NCI-H774 (cell line): ENCODE measurements at regions not wholly inside any gene's neighbourhood (a gene's known extent, or its start where the extent isn't known, plus 50 kb on each side); places are given as distances from the start of the nearest gene placed in this dataset.
A peak's percentile ranks its signal among the peaks of the same experiment; 100 is the strongest.

ENCODE experiments used
- DNase-seq: peaks from one replicate; lab custom pipeline; 2025; lab: John Stamatoyannopoulos, UW

DNA sequence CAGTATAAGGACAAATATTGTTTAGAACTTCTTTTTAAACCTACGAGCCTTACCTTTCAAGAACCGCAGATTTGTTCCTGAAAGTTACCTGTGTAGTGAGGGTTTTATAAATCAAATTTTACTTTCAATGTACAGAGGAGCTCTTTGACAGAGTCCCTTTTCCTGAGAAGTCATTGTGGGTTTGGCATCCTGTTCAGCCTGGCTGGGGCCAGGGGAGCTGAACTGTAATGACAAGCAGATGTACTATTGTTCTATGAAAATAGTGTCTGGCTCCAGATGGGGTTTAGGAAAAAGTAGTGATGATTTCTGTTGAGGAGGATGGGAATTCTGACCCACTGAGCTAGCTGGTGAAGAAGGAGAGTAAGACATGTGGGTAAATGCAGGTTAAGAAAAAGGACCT, 196.2 kb upstream of the PGRMC2 start:
- no peak for DNase-seq

DNA sequence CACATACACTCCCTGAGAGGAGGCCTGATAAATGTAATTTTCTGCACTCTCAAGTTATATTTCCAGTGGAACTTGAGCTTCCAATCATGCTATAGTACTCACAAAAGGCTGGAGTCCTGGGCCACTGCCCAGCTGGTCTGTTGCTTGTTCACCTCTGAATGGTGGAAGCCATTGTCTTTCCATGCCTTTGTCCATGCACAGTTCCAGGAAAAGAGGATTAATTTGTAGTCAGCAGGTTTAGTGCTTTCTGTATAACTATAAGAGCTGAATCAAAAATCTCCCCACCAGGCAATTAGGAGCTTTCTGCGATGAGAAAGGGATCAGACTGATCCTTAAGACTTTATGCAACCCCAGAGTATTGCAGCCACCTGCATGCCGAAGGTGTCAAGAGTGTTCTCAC, 195.4 kb upstream of the PGRMC2 start:
- no peak for DNase-seq

DNA sequence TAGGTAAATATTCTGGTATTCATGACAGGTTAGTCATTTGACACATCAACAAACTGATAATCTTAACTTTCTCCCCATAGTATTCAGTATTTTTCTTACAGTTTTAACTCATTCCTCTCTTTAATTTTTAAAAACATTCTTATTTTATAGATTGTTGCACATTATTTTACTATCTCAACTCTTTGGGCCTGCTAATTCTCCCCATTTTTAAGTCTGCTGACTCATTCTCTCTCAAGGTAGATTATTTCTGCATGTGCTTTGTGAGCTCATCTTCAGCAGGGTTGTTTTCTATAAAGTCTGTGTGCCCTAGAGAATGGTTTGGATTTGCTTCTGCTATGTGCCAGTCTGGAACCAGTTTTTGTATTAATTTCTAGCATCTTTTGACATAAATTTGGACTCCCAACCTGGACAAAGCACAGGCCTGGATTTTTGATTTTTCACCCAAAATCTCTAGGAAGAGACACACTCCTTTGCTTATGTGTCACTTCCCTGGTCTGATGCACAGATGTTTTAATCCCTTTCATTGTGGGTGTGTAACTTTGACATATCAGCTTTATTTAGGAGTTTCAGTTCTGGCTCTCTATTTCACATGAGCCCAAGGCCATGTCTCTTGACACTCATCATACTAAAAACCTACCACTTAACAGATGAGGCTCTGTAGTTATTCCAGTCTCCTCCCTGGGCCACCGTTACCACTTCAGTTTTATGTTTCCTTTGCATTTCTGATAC, 194.3 kb upstream of the PGRMC2 start:
- DNase-seq: no peak

DNA sequence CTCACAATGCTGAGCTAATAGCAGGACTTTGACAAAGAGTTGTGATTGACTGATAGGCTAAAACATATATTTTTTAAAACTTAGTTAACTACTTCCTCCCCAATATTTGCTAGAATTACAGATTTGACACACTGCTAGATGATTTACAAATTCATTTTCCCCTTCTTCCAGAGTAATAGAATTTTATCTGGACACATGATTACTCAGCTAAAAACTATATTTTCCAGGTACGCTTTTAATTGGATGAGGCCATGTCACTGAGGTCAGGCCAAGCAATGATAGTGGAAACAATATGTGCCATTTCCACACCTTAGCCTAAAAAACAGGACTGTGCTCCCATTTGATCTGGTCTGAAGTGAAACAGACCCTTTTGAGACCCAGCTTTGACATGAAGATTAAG, 193.3 kb upstream of the PGRMC2 start:
- no peak for DNase-seq

DNA sequence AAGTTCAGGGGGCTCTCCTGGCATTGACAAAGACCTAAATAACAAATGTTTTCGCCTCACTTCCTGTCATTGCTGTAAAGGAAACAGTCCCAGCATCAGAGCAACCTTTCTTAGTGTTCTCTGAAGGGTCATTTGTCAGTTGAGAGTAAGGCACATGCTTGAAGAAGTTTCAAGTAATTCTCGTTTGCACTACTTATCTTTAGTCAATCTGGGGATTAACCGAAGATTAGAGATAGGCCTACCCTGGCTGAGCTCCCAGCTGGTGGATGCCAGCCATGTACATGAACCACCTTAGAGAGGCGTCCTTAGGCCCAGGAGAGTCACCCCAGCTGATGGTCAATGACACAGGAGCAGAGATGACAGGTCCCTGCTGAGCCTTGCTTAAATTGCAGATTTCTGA, 189.9 kb upstream of the PGRMC2 start:
- DNase-seq: no peak

DNA sequence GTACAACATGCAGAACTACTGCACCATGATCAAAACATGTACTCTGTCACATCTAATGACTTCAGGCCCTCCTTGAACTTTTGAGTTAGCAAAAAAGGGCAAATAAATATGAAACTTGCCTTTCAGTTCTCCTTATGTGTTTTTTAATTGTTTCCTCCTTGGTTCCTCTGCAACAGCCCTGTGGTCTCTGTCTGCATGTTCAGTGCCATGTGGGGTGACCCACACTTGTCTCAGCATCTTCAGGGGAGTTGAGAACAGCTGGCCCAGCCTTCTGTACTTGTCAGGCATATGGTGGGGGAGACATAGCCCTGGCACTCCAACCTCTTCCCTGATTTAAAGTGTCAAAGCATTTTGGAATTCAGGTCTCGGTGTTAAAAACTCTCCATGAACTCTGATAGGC, 188.0 kb upstream of the PGRMC2 start:
- DNase-seq: no peak

DNA sequence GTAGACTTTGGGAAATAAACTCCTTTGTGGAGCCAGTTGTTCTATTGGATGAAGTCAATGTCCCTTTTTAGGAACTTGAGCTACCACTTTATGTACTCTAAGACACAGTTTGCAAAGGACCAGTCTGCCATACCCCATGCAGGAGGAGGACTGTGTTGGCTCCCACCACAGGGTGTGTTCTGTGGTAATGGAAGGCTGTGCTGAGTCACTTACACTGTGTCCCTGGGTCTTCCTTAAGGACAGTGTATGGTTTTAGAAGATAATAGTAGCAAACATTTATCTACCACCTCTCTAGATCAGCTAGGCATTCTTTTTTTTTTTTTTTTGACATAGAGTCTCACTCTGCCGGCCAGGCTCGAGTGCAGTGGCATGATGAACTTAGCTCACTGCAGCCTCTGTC, 184.0 kb upstream of the PGRMC2 start:
- DNase-seq: no peak

DNA sequence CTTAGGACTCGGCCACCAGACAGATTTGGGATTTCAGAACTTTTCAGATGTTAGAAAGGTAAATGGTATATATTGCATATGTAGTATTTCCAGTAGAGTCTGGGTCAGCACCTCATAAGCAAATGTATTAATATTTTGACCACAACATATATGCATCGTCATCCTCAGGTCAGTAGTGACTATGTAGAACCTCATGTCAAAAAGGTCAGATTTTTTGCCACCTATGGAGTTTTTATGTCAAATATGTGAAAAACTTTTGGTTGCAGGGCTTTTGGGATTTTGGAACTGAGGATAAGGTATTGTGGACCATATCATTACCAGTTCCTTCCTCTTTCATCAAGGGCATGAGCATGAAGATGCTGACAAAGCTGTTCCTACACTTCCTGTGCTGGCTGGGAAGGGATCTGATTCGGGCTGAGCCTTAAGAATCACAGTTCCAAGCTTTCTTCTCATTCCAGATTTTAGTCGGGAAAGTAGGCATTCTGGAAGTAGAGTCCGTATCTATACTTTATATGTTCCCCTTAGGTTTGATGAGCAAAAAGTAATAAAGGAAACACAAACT, 183.0 kb upstream of the PGRMC2 start:
- no peak for DNase-seq

DNA sequence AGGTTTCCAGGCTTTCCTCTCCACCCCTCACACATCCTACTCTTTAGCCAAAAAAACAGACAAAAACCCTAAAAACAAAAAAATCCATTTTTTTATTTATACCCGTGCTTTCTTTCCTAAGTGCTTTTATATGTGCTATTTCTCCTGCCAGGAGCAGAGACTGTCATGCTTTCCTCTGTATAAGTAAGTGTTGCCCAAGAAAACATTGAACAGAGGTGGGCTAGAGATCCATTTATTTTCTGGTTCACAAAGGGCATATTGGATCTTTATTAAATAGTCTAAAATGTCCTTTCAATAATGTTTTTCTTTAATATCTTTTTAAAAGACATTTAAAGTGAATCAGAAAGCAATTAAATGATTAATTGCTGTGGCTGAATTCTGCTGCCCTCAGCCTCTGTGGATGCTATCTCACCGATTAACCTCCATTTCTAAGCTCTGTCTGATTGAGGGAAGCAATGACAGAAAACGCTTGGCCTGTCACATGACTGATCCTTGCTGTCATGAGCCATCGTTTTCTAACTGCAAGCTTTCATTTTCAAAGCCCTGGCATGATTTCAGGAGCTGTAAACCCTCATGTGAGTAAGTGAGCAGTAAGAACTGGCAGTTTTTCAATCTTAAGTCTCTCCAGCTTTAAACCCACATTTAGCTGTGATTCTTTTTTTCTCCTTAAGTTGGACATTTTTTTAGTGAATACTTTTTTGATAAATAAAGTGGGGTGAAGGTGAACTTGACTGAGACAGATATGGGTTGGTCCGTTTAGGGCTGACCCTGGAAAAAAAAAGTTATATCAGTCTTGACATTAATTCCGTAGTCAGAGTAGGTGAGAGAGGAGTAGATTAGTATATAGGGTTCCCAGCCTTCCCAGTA, 180.7 kb upstream of the PGRMC2 start:
- DNase-seq: no peak

DNA sequence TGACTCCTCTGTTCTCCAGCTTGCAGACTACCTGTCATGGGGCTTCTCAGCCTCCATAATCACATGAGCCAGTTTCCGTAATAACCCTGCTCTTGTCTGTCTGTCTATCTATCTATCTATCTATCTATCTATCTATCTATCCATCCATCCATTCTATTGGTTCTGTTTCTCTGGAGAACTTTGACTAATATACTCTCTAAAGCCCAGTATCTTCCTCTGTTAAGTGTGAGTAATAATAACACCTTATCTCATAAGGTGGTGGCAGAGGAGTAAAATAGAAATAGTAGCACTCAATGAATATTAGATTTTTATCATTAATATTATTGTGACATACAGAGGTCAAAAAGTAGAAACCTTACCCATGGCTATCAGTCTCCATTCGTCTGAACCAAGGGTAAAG, 177.9 kb upstream of the PGRMC2 start:
- no peak for DNase-seq

DNA sequence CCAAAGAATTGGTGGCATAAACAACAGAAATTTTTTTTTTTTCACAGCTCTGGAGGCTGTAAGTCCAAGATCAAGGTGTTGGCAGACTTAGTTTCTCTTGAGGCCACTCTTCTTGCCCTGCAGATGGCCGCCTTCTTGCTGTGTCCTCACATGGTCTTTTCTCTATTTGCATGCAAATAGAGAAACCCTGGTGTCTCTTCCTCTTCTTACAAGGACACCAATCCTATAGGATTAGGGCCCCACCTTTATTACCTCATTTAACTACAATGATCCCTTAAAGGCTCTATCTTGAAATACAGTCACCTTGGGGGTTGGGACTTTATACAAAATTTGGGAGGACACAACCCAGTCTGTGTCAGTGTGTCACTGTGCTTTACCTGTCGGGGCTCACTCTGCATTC, 175.4 kb upstream of the PGRMC2 start:
- DNase-seq: no peak

DNA sequence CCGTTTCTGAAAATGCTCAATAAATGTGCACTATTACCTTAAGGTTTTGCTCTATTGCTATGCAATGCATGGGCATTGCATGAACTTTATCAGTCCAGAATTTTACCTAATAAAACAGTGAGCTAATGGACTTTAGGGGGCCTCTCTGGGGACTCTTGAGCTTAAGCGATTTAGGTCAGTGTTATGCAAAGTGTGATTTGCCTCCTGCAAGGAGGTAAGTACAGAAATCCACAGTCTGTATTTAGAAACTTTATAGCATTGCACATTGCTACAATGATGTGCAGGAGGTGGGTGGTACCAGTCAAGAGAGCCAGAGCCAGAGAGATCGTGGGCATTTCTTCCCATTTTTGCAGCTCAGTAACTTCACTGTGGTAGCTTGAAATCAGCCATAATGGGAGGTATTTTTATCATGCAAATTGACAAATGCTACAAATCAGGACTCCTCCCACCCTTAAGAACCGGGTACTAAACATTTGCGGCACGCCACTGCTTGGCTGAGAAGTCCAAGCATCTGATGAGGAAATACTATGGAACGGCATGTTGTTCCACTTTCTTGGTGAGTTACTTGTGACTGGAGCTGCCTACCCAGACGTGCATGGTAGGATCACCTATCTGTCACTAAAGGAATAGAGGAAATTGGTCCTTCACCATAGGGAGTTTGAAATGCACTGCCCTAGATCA, 174.6 kb upstream of the PGRMC2 start:
- DNase-seq: no peak

DNA sequence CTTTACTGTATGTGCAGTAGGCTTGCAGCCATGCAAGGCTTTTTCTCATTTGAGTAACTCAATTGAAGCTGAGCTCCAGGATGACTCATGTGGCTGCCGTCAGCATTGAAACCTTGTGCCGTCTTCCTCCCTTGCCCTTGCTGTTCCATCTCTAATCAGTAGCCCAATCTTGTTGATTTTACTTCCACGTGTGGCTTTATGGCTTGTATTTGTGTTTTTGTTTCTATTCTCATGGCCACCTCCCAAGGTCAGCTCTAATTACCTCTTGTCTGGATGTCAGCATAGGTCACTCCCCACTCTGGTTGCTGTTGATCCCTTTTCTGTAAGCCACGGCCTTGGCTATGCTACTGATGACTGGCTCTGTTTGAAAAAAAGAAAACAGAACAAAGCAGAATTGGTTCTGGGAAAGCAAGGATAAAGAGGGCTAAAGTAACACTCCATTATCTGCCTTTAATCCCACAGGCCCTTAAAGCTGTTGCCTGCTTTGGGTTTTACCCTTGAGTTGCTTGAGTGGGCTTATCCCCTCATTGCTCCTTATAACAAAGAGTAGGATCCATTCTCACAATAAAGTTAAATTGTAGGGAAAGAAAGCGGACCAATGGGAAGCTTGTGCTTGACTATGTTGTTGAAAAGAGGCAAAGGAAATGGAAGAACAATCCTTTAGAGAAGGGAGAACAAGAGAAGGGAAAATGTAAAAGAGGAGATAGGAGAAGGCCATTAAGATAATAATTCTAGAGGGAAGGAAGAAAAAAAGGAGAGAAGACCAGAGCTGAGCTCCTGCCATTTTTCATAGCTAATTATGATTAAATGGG, 173.9 kb upstream of the PGRMC2 start:
- no peak for DNase-seq

DNA sequence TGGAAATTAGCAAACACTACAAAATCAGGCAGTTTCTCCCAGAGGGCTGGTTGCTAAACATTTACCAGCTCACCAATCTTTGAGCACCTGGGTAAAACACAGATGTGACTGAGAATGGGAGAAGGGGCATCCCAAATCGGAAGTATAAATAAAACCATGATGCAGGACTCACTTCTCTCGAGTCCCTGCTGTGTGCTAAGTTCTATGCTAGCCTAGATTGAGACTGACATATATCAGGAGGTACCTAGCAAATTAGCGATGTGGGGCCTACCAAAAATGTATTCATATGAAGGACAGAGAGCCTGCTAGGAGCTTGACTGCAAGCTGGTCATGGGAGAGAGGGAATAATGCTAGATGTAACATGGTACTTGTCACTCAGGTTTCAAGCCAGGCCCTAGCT, 171.9 kb upstream of the PGRMC2 start:
- no peak for DNase-seq

DNA sequence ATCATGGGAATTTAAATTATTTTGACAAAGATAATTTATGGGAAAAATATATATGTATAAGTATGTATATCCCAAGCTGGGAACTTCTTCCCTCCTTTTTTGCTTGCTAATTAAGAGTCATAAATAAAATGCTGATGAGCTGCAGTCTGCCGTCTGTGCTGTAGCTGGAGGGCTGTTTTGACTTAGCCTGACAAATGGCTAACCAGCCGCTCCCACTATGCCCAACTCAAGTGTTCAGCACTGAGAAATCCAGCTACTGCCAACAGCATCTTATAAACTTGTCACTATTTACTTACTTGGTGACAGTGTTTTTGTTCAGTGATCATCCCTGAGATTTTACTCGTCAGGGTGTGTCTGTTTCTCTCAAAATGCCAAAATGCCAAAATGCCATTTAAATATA, 171.2 kb upstream of the PGRMC2 start:
- DNase-seq: no peak

DNA sequence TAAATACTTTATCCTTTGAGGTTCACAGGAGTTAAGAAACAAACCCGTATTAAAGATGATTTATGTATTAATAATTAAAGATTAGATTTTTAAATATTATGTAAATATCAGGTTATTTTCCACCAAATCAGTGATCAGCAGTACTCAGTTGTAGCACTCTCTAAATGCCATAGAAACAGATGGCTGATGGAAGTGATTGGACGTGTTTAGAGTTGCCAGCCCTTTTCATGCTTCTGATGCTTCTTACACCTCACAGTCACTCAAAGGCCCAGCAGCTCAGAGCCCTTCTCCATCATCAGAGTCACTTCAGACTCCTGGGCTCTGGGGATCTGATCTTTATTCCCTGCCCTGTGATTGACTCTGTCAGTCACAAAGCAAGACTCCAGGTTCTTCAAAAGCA, 170.1 kb upstream of the PGRMC2 start:
- no peak for DNase-seq

DNA sequence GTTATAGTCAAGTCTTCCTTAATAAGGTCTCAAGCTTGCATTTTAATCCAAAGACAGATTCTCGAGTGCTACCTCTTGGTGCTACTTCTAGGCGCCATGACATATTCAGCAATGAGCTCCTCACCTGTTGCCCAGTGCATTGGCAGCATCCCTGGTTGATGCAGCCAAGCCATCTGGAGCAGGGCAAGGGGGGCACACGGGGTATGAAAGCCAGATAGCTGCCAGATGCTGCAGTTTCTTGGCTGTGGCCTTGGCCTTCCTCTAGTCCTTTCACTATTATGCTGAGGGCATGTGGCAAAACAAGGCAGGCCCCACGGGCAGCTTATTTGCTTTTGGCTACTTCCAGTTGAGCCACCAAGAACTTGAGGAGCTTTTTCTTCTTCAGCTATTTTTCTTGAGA, 168.6 kb upstream of the PGRMC2 start:
- no peak for DNase-seq

DNA sequence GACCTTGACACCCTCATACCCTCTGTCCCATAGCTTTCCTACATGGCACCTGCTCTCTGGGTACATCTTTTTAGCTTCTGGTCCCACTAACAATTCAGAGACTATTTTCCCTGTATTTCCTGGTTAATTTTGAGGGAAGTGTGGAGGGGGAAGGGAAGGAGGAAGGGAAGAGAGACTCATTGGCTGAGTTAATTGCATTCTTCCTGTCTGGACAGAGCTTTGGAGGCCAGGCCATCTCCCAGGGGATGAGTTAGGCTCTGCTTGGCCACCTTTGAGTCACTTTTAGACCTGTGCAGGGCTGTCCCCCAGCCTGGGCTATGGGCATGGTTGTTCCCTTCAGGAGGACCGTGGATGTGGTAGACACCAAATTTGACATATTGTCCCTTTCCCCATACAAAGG, 167.9 kb upstream of the PGRMC2 start:
- no peak for DNase-seq

DNA sequence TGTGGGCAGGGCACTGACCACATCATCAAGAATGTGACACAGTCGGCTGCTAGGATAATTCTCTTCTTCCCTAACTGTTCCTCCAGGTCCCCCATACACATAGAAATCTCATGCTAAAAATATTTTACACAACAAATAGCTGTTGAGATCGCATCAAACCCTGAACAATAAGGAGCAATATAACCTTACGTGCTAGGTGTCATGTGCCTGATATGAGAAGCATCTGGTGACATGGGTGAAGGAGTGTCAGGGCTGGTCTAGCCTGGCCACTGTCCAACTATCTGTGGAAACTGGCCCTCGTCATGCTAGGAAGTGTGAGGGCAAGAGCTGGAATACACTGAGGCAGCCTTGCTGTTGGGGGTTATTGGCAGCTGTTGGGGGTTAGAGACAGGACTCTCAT, 167.3 kb upstream of the PGRMC2 start:
- DNase-seq: no peak

DNA sequence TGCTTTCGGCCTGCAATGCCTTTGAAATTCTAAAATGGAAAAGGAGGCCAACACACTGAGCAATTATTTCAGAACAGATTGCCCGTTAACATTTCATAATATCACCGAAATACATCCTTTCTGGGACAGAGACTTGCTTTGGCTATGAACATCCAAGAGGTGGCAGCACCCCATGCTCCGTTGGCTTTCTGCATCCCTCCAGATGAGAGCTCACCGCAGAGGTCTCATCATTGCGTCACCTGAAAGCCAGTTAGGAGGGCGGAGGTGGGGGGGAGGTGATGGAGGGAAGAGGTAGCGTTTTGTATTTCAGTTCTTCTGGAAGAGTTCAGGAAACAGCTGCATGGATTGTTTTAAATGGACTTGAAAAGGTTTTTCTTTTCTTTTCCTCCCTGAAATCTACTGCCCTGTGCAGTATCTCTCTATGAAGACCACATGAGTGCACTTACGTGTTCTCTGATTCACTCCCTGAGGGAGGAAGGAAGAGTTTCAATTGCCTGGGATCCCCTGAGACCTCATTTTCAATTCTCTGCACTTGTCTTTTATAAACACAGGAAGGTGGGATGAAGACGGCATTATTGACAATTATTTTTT, 166.8 kb upstream of the PGRMC2 start:
- peak; percentile 34 for DNase-seq

DNA sequence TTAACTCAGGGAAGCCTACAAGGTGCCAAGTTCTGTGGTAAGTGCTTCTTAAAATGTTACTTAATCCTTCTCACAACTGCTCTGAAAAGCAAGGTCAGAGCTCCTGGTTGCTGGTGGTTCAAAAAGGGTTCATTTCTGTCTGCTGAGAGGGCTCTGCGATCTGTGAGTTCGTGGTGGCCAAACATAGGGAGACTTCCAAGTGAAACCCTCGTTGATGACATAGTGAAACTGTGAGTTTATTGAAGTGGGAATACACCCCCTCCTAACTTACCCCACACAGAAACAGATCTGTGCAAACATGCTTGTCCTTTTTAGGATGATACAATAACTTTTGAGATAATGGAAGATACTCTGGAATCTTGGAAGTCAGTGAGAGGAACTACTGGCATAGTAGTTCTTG, 164.8 kb upstream of the PGRMC2 start:
- no peak for DNase-seq
